Esophagus squamous epithelium (tissue), 5 donors: ENCODE measurements at regions not wholly inside any gene's neighbourhood (a gene's known extent, or its start where the extent isn't known, plus 50 kb on each side); places are given as distances from the start of the nearest gene placed in this dataset.

Source experiments
- DNase-seq: peaks from one replicate; lab custom pipeline; 2025; lab: John Stamatoyannopoulos, UW
- H3K27ac ChIP-seq, 4 donors: fragments of 200-600 bp; sonication (generic); one replicate each; pipeline ENCODE4 v1.5.1; 2016 to 2019; ENCODE audit warnings: mild to moderate bottlenecking in 1 of 4
- H3K27me3 ChIP-seq, 4 donors: fragments of 200-600 bp; sonication (generic); 1 replicate in 3 of 4; 2 replicates in 1 of 4; pipeline versions ENCODE4 v1.5.1 to v1.6.0; 2017 to 2021; ENCODE audit warnings: antibody characterized with exemption in 1 of 4
- H3K36me3 ChIP-seq, 3 donors: fragments of 200-600 bp; sonication (generic); one replicate each; pipeline ENCODE4 v1.5.1; 2016 to 2019
- H3K4me1 ChIP-seq, 3 donors: fragments of 200-600 bp; sonication (generic); one replicate each; pipeline ENCODE4 v1.5.1; 2017 to 2019
- H3K4me3 ChIP-seq, 4 donors: fragments of 200-600 bp; sonication (generic); 1 replicate in 3 of 4; 2 replicates in 1 of 4; pipeline ENCODE4 v1.5.1; 2016 to 2019; ENCODE audit warnings: mild to moderate bottlenecking in 2 of 4, moderate library complexity in 1 of 4
- H3K9me3 ChIP-seq, 3 donors: fragments of 200-600 bp; sonication (generic); one replicate each; pipeline ENCODE4 v1.5.1; 2016 to 2019
- POLR2A ChIP-seq, 4 donors: fragments of 450-650 bp; IDR thresholded peaks; one replicate each; pipeline ENCODE4 v1.6.1; 2017; ENCODE audit warnings: antibody characterized with exemption in 4 of 4, mild to moderate bottlenecking in 4 of 4, moderate library complexity in 3 of 4
- WGBS, 2 donors: methylation state at CpG; one replicate each; pipeline ENCODE4 v1.1.5; 2018; 5-methylcytosine and 5-hydroxymethylcytosine counted together
- intact Hi-C: fragments of 100-400 bp; cut with DNase I; formaldehyde crosslinking; loops from one replicate; pipeline ENCODE4 v1.15.0; 2022
- TF ChIP-seq, protein P1 (sequence below), 6 experiments: fragments of 450-650 bp in 4 of 6; fragments of 200-600 bp in 2 of 6; sonication (generic) in 2 of 6; IDR thresholded peaks; one replicate each; pipeline ENCODE4 v1.5.1; 2016 to 2019; ENCODE audit warnings: antibody characterized with exemption in 6 of 6, mild to moderate bottlenecking in 4 of 6, moderate library complexity in 4 of 6
- donor health status: DM: yes; HTN: yes; CAD: no.

DNA sequence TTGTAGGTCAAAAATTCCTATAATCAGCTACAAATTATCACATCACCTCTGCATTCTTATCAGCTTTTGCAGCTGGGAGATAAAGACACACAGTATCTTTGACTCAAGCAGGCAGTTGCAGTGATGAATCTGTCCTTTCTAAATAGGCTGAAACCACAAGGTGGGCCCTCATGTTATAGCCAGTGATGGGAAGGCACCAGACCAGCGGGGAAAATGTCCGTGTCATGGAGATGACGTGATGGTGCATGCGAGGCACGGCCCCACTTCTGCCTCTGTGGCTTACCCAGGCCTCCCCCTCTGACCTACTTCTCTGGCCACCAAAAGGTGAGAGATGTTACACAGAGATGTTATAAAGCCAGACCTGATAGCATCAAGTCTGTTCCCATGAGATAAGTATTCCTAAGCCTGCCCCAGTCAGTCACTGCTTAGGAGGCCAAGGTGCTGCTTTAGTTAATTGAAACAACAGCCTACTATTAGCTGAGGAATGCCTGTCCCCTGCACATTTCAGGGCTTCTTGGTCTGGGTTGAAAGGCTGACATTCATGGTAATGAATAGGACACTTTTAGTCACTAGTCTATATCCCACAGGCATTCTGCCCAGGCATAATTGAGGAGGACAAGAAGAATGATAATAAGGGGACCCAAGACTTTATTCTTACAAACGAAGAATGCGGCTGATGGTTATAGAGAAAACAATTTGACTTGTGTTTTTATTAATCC is 327.9 kb downstream of the LPIN1 start:
- no peak for TF ChIP-seq POLR2A (IDR thresholded peaks at IDR 0.05)
- TF ChIP-seq, protein P1, sequence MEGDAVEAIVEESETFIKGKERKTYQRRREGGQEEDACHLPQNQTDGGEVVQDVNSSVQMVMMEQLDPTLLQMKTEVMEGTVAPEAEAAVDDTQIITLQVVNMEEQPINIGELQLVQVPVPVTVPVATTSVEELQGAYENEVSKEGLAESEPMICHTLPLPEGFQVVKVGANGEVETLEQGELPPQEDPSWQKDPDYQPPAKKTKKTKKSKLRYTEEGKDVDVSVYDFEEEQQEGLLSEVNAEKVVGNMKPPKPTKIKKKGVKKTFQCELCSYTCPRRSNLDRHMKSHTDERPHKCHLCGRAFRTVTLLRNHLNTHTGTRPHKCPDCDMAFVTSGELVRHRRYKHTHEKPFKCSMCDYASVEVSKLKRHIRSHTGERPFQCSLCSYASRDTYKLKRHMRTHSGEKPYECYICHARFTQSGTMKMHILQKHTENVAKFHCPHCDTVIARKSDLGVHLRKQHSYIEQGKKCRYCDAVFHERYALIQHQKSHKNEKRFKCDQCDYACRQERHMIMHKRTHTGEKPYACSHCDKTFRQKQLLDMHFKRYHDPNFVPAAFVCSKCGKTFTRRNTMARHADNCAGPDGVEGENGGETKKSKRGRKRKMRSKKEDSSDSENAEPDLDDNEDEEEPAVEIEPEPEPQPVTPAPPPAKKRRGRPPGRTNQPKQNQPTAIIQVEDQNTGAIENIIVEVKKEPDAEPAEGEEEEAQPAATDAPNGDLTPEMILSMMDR (IDR thresholded peaks at IDR 0.05) = no peak
- no peak overlapping the region for H3K4me3 ChIP-seq
- no peaks in the 10 kb centered on the region for H3K27me3 ChIP-seq
- 76 to 77% methylated on average over 7 of the region's 7 CpGs for WGBS, 2 donors
- no peaks in the 10 kb centered on the region for H3K36me3 ChIP-seq
- H3K9me3 ChIP-seq = no peaks in the 10 kb centered on the region
- H3K27ac ChIP-seq = no peak overlapping the region
- H3K4me1 ChIP-seq = no peaks in the 10 kb centered on the region
- intact Hi-C loops = no loop called here
- no peak for DNase-seq

DNA sequence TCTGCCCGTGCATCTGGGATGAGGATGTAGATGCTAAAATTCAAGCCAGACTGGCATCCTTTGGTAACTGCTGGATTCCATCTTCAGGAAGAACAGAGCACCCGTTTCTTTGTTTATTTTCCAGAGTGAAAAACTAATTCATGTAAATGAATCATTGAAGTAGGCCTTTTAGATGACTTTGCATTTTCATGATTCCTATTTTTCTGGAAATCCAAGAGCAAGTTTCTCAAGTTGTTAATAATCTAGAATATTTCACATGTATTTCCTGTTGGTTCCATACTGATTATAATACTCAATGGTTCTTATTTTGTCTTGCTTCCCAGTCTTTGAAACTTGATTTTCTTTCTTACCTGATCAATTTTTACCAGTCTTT is 328.4 kb downstream of the LPIN1 start:
- Histone ChIP-seq H3K4me3 (no peak overlapping the region), H3K27ac (no peak overlapping the region), H3K9me3 (no peaks in the 10 kb centered on the region), H3K27me3 (no peaks in the 10 kb centered on the region), H3K36me3 (no peaks in the 10 kb centered on the region), H3K4me1 (no peaks in the 10 kb centered on the region)
- intact Hi-C loops = no loop called here
- 66 to 70% methylated on average over 2 of the region's 2 CpGs for WGBS, 2 donors
- DNase-seq = no peak
- TF ChIP-seq, protein P1 (IDR thresholded peaks at IDR 0.05) = no peak
- TF ChIP-seq POLR2A (IDR thresholded peaks at IDR 0.05) = no peak

DNA sequence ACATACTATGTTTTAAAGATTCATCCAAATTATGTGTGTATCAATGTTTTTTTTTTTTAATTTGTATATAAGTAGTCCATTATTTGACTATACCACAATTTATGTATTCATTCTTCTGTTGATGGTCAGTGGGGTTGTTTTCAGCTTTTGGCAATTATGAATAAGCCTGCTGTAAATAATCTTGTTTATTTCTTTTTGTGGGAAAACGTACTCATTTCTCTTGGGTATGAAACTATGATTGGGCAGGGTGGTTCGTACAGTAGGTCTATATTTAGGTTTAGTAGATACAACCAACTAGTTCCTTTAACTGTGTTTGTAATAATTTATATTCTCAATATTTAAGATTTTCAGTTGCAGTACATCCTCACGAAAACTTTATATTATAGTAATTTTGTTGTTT is 329.2 kb downstream of the LPIN1 start:
- H3K4me3 ChIP-seq = no peak overlapping the region
- no peaks in the 10 kb centered on the region for H3K9me3 ChIP-seq
- no peak for DNase-seq
- H3K36me3 ChIP-seq = no peaks in the 10 kb centered on the region
- H3K27me3 ChIP-seq = no peaks in the 10 kb centered on the region
- TF ChIP-seq POLR2A (IDR thresholded peaks at IDR 0.05) = no peak
- TF ChIP-seq, protein P1 (IDR thresholded peaks at IDR 0.05) = no peak
- H3K4me1 ChIP-seq = no peaks in the 10 kb centered on the region
- 75 to 86% methylated on average over 3 of the region's 3 CpGs for WGBS, 2 donors
- intact Hi-C loops = no loop called here
- no peak overlapping the region for H3K27ac ChIP-seq

DNA sequence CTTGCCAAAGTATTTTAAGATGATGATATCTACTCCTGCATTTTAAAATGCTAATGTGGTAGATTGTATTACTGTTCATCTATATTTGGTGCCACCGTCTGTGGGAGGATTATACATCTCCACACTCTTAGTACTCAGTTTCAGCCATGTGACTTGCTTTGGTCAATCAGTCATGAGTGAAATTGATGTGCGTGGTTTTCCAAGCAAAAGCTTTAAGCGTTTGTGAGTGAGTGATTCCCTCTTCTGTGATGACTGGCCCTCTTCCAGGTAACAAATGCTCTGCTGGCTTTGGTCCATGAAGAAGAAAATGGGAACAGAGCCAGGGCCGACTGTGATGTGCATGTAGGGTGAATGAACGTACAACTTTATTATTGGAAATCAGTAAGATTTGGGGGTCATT is 330.4 kb downstream of the LPIN1 start:
- H3K4me3 ChIP-seq = no peak overlapping the region
- no peaks in the 10 kb centered on the region for H3K36me3 ChIP-seq
- H3K9me3 ChIP-seq = no peaks in the 10 kb centered on the region
- DNase-seq = no peak
- no peaks in the 10 kb centered on the region for H3K4me1 ChIP-seq
- intact Hi-C loops = no loop called here
- H3K27me3 ChIP-seq = no peaks in the 10 kb centered on the region
- 50 to 54% methylated on average over 5 of the region's 5 CpGs for WGBS, 2 donors
- TF ChIP-seq, protein P1 (IDR thresholded peaks at IDR 0.05) = no peak
- TF ChIP-seq POLR2A (IDR thresholded peaks at IDR 0.05) = no peak
- no peak overlapping the region for H3K27ac ChIP-seq

DNA sequence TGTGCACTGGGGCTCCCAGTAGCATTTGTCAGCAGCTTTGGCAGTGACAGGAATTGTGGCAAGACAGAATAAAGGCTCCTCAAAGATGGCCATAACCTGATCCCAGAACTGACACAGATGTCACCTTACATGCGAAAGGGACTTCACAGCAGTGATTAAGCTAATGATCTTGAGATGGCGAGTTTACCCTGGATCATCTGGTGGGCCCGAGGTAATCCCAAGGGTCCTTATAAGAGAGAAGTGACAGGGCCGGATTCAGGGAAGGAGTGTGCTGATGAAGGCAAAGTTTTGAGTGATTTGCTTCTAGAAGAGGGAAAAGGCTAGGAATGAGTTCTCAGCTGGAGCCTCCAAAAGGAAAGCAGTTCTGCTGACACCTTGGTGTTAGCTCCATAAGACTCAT is 333.9 kb downstream of the LPIN1 start:
- H3K9me3 ChIP-seq = no peaks in the 10 kb centered on the region
- TF ChIP-seq, protein P1 (IDR thresholded peaks at IDR 0.05) = no peak
- no peaks in the 10 kb centered on the region for H3K36me3 ChIP-seq
- WGBS, 2 donors = 91 to 95% methylated on average over 4 of the region's 4 CpGs
- no peak for DNase-seq
- no peaks in the 10 kb centered on the region for H3K27me3 ChIP-seq
- no peaks in the 10 kb centered on the region for H3K4me1 ChIP-seq
- no peak overlapping the region for H3K27ac ChIP-seq
- no peak overlapping the region for H3K4me3 ChIP-seq
- intact Hi-C loops = no loop called here
